H9 (cell line): ENCODE measurements at regions not wholly inside any gene's neighbourhood (a gene's known extent, or its start where the extent isn't known, plus 50 kb on each side); places are given as distances from the start of the nearest gene placed in this dataset.

Experiments
- DNase-seq: peaks from one replicate; pipeline ENCODE4 v3.0.0-alpha.2; 2017
- H2AFZ ChIP-seq: one replicate; pipeline ENCODE4 v1.6.1; 2013; ENCODE audit warnings: mild to moderate bottlenecking, low read length, control low read depth, moderate library complexity
- H2AK5ac ChIP-seq: 2 replicates; pipeline ENCODE4 v1.6.1; 2013; ENCODE audit warnings: low read length, control low read depth, mixed read lengths; ENCODE audit not compliant: insufficient read length
- H2BK120ac ChIP-seq: one replicate; pipeline ENCODE4 v1.6.1; 2013; ENCODE audit warnings: low read depth, mild to moderate bottlenecking, low read length, control low read depth, inconsistent platforms; ENCODE audit not compliant: poor library complexity, severe bottlenecking
- H2BK12ac ChIP-seq: 2 replicates; pipeline ENCODE4 v1.6.1; 2013; ENCODE audit warnings: low read length, control low read depth, mixed read lengths, low read depth; ENCODE audit not compliant: insufficient read length
- H2BK15ac ChIP-seq: 2 replicates; pipeline ENCODE4 v1.6.1; 2013; ENCODE audit warnings: low read depth, low read length, control low read depth
- H2BK20ac ChIP-seq: one replicate; pipeline ENCODE4 v1.6.1; 2013; ENCODE audit warnings: low read depth, mild to moderate bottlenecking, low read length, control low read depth, inconsistent platforms; ENCODE audit not compliant: poor library complexity, severe bottlenecking
- H2BK5ac ChIP-seq: 2 replicates; pipeline ENCODE4 v1.6.1; 2013; ENCODE audit warnings: low read length, control low read depth, mixed read lengths; ENCODE audit not compliant: insufficient read length
- H3K14ac ChIP-seq: 2 replicates; pipeline ENCODE4 v1.6.1; 2013; ENCODE audit warnings: low read length, control low read depth; ENCODE audit not compliant: insufficient read depth
- H3K18ac ChIP-seq: 2 replicates; pipeline ENCODE4 v1.6.1; 2013; ENCODE audit warnings: low read depth, mild to moderate bottlenecking, mixed read lengths, low read length, control low read depth; ENCODE audit not compliant: insufficient read length
- H3K23ac ChIP-seq: 2 replicates; pipeline ENCODE4 v1.6.1; 2013; ENCODE audit warnings: low read length, control low read depth, mixed read lengths, low read depth; ENCODE audit not compliant: insufficient read length
- H3K23me2 ChIP-seq: 2 replicates; pipeline ENCODE4 v1.6.1; 2013; ENCODE audit warnings: low read depth, mild to moderate bottlenecking, mixed read lengths, low read length, control low read depth; ENCODE audit not compliant: insufficient read length, poor library complexity, severe bottlenecking
- H3K27ac ChIP-seq: 2 replicates; pipeline ENCODE4 v1.5.1; 2013; ENCODE audit warnings: low read length, control low read depth, mixed read lengths, low read depth; ENCODE audit not compliant: insufficient read length
- H3K27me3 ChIP-seq: 2 replicates; pipeline ENCODE4 v1.6.1; 2013; ENCODE audit warnings: low read length, control low read depth, inconsistent platforms; ENCODE audit not compliant: insufficient read depth
- H3K4ac ChIP-seq: 2 replicates; pipeline ENCODE4 v1.6.1; 2013; ENCODE audit warnings: low read depth, mild to moderate bottlenecking, control low read depth, inconsistent platforms, low read length, moderate library complexity
- H3K4me1 ChIP-seq: 2 replicates; pipeline ENCODE4 v1.6.1; 2013; ENCODE audit warnings: low read length, control low read depth, inconsistent platforms; ENCODE audit not compliant: insufficient read depth
- H3K4me2 ChIP-seq: 2 replicates; pipeline ENCODE4 v1.6.1; 2013; ENCODE audit warnings: low read length, control low read depth, mixed read lengths; ENCODE audit not compliant: insufficient read length, insufficient read depth
- H3K56ac ChIP-seq: 2 replicates; pipeline ENCODE4 v1.6.1; 2013; ENCODE audit warnings: low read depth, mild to moderate bottlenecking, mixed read lengths, low read length, control low read depth; ENCODE audit not compliant: insufficient read length
- H3K79me1 ChIP-seq: 2 replicates; pipeline ENCODE4 v1.6.1; 2013; ENCODE audit warnings: low read depth, mild to moderate bottlenecking, moderate library complexity, low read length, control low read depth, inconsistent platforms; ENCODE audit not compliant: insufficient read depth, poor library complexity, severe bottlenecking
- H3K79me2 ChIP-seq: 2 replicates; pipeline ENCODE4 v1.6.1; 2013; ENCODE audit warnings: low read length, control low read depth, inconsistent platforms; ENCODE audit not compliant: insufficient read depth
- H3K9ac ChIP-seq: 2 replicates; pipeline ENCODE4 v1.6.1; 2013; ENCODE audit warnings: low read length, control low read depth, mixed read lengths; ENCODE audit not compliant: insufficient read length; ENCODE audit errors: extremely low read depth
- H3K9me3 ChIP-seq: one replicate; pipeline ENCODE4 v1.6.1; 2013; ENCODE audit warnings: low read depth, low read length, inconsistent platforms; ENCODE audit not compliant: control insufficient read depth
- H3T11ph ChIP-seq: one replicate; pipeline ENCODE4 v1.6.1; 2013; ENCODE audit warnings: mild to moderate bottlenecking, low read length, control low read depth, inconsistent platforms
- H4K20me1 ChIP-seq: one replicate; pipeline ENCODE4 v1.6.1; 2013; ENCODE audit not compliant: control insufficient read depth, insufficient read length, insufficient read depth
- H4K5ac ChIP-seq: 2 replicates; pipeline ENCODE4 v1.6.1; 2013; ENCODE audit warnings: low read depth, mild to moderate bottlenecking, mixed read lengths, low read length, control low read depth; ENCODE audit not compliant: insufficient read length
- H4K8ac ChIP-seq: replicated peaks from 2 replicates; pipeline ENCODE4 v1.6.1; 2013; ENCODE audit warnings: low read length, control low read depth, mixed read lengths, low read depth; ENCODE audit not compliant: insufficient read length
- H4K91ac ChIP-seq: 2 replicates; pipeline ENCODE4 v1.6.1; 2013; ENCODE audit warnings: low read depth, mild to moderate bottlenecking, moderate library complexity, mixed read lengths, low read length, control low read depth; ENCODE audit not compliant: insufficient read length
- H3K27ac Mint-ChIP-seq, 3 experiments: 2 replicates in 2 of 3; 3 replicates in 1 of 3; pipeline ENCODE4 v1.8.0; 2020 to 2021; ENCODE audit warnings: mixed read lengths in 3 of 3, mild to moderate bottlenecking in 1 of 3, moderate library complexity in 1 of 3
- H3K27me3 Mint-ChIP-seq: 2 replicates; pipeline ENCODE4 v1.8.0; 2021; ENCODE audit warnings: low read depth, mild to moderate bottlenecking, moderate library complexity, mixed read lengths
- H3K36me3 Mint-ChIP-seq, 3 experiments: 2 replicates in 2 of 3; 3 replicates in 1 of 3; pipeline ENCODE4 v1.8.0; 2020 to 2021; ENCODE audit warnings: low read depth in 3 of 3, mixed read lengths in 3 of 3; ENCODE audit not compliant: insufficient read depth in 1 of 3
- H3K4me1 Mint-ChIP-seq, 2 experiments: 2 replicates each; pipeline ENCODE4 v1.8.0; 2020; ENCODE audit warnings: mixed read lengths in 2 of 2
- H3K4me3 Mint-ChIP-seq, 2 experiments: 2 replicates in 1 of 2; 3 replicates in 1 of 2; pipeline ENCODE4 v1.8.0; 2020 to 2021; ENCODE audit warnings: mild to moderate bottlenecking in 2 of 2, mixed read lengths in 2 of 2, moderate library complexity in 1 of 2
- H3K9me3 Mint-ChIP-seq, 2 experiments: 2 replicates in 1 of 2; 3 replicates in 1 of 2; pipeline ENCODE4 v1.8.0; 2020; ENCODE audit warnings: mild to moderate bottlenecking in 2 of 2, mixed read lengths in 2 of 2, moderate library complexity in 1 of 2
- WGBS: extraction: QIAGEN DNeasy Blood & Tissue Kit; methylation state at CpG from one replicate; pipeline ENCODE4 v1.1.7; 2013; ENCODE audit warnings: missing lambda C conversion rate, low lambda C conversion rate, mixed read lengths; ENCODE audit not compliant: insufficient read length; ENCODE audit errors: extremely low coverage; 5-methylcytosine and 5-hydroxymethylcytosine counted together
- TF ChIP-seq, protein P1 (sequence below): fragments of 200-600 bp; sonication (generic); conservative IDR thresholded peaks from 3 replicates; pipeline ENCODE4 v1.8.0; 2021; ENCODE audit warnings: antibody characterized with exemption, mild to moderate bottlenecking

- H3K27ac Mint-ChIP-seq, result no peak overlapping the region; a peak in 1 of 7 replicates
Observed at GRCh38 chr2:563512-563911, 113.7 kb downstream of the TMEM18 start.

More at GRCh38 chr2:563512-563911, 113.7 kb downstream of the TMEM18 start:
- Histone ChIP-seq H3K4me2 (no peak overlapping the region), H3K14ac (no peak overlapping the region), H4K20me1 (no peaks in the 10 kb centered on the region), H3K23me2 (no peaks in the 10 kb centered on the region), H4K91ac (no peak overlapping the region), H3K79me2 (no peaks in the 10 kb centered on the region), H3T11ph (no peak overlapping the region), H3K79me1 (no peaks in the 10 kb centered on the region), H3K27me3 (peaks cover under 1% of the 10 kb centered on the region; the same call in 1 of the 2 replicates), H2BK20ac (no peak overlapping the region), H2BK15ac (no peak overlapping the region), H3K18ac (no peak overlapping the region), H3K4ac (no peak overlapping the region), H4K5ac (no peak overlapping the region), H3K9me3 (no peaks in the 10 kb centered on the region), H4K8ac (no peak overlapping the region), H2BK12ac (no peak overlapping the region), H3K56ac (no peak overlapping the region), H3K27ac (no peak overlapping the region), H2AFZ (no peak overlapping the region), H2AK5ac (no peak overlapping the region), H2BK120ac (no peak overlapping the region), H3K9ac (no peak overlapping the region), H3K4me1 (no peaks in the 10 kb centered on the region), H3K23ac (no peak overlapping the region), H2BK5ac (no peak overlapping the region)
- no CpG with 5 or more reads among the region's 10 CpGs for WGBS
- Mint-ChIP-seq H3K4me3 (no peak overlapping the region), H3K4me1 (no peaks in the 10 kb centered on the region), H3K27me3 (peaks cover 29% of the 10 kb centered on the region), H3K9me3 (no peaks in the 10 kb centered on the region), H3K36me3 (no peaks in the 10 kb centered on the region)
- TF ChIP-seq, protein P1, sequence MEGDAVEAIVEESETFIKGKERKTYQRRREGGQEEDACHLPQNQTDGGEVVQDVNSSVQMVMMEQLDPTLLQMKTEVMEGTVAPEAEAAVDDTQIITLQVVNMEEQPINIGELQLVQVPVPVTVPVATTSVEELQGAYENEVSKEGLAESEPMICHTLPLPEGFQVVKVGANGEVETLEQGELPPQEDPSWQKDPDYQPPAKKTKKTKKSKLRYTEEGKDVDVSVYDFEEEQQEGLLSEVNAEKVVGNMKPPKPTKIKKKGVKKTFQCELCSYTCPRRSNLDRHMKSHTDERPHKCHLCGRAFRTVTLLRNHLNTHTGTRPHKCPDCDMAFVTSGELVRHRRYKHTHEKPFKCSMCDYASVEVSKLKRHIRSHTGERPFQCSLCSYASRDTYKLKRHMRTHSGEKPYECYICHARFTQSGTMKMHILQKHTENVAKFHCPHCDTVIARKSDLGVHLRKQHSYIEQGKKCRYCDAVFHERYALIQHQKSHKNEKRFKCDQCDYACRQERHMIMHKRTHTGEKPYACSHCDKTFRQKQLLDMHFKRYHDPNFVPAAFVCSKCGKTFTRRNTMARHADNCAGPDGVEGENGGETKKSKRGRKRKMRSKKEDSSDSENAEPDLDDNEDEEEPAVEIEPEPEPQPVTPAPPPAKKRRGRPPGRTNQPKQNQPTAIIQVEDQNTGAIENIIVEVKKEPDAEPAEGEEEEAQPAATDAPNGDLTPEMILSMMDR, result no peak
- no peak for DNase-seq
